Activated T-cell treated with anti-CD3 and anti-CD28 coated beads for 4 hours (primary cell): ENCODE measurements at regions not wholly inside any gene's neighbourhood (a gene's known extent, or its start where the extent isn't known, plus 50 kb on each side); places are given as distances from the start of the nearest gene placed in this dataset.
"Not testable (repeated sequence)": the region's sequence is repeated elsewhere in the genome, so short reads cannot be mapped to it uniquely, and the experiment has no call there.

ENCODE experiments used
- DNase-seq: peaks from one replicate; pipeline ENCODE4 v3.0.0-alpha.2; 2020

DNA sequence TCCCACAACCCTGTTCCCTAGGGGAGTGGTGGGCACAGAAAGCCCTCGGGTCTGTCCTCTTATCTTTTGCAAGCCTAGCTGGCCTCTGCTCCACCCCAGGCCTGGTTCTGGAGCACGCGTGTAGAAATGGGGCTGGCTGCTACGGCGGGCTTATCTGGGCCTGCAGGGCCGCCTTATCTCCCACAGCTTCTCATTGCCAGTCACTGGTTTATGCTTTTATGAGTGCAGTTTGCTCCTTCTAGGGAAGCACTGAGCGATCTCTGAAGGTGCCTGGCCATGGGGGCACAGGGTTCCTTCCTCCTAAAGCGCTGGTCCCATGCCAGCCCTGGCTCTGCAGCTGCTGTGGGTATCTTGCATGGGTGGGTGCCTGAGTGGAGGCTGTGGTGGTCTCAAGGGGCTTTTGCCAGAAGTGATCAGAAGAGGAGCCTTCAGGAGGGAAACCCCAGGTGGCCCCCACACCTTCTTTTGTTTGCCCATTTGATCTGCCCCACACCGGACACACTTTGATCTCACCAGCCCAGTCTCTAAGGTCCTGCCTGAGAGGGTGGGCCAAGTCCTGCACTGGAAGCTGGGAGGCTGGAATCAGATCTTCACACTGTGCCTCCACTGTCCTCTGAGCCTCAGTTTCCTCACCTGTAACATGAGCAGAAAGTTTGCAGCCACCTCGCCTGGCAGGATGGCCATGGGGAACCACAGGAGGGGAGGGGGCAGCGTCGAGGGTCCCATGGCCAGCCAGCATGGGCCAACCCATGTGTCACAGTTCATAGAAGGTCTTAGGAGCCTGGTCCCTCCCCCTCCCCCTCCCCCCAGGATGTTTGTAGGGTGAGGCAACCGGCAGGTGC lies 86.6 kb upstream of the FGF3 start:
- no peak for DNase-seq

DNA sequence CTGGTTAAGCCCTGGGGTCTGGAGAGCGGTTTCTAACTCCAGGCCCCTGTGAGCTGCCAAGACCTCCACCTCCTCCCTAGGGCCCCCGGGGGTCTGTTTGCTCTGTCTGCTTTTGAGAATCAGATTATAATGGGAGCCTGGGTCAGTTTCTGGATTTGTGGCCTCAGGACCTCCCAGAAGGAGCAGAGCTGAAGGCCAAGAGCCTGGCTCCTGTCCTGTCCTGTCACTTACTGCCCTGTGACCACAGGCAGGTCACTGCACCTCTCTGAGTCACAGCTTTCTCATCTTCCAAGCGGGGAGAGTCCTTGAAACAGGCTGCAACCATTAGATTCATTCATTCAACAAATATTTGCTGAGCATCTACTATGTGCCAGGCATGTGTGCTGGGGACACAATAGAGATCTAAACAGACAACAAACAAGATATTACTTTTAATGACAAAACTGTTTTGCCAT lies 87.3 kb upstream of the FGF3 start:
- no peak for DNase-seq

DNA sequence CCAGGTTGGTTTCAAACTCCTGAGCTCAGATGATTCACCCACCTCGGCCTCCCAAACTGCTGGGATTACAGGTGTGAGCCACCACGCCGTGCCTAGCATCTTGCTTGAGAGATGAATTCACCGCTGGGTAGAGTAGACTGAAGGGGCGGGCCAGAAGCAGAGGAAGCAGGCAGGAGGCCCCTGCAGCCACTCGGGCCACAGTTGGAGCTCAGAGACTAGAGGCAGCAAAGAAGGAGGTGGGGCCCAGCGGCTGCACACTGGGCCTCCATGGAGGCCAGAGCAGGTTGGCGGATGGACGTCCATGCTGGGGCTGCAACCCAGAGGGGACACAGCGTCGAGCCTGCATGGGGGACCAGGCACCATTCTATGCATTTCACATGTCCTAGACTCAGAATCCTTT lies 88.4 kb upstream of the FGF3 start:
- DNase-seq = no peak

DNA sequence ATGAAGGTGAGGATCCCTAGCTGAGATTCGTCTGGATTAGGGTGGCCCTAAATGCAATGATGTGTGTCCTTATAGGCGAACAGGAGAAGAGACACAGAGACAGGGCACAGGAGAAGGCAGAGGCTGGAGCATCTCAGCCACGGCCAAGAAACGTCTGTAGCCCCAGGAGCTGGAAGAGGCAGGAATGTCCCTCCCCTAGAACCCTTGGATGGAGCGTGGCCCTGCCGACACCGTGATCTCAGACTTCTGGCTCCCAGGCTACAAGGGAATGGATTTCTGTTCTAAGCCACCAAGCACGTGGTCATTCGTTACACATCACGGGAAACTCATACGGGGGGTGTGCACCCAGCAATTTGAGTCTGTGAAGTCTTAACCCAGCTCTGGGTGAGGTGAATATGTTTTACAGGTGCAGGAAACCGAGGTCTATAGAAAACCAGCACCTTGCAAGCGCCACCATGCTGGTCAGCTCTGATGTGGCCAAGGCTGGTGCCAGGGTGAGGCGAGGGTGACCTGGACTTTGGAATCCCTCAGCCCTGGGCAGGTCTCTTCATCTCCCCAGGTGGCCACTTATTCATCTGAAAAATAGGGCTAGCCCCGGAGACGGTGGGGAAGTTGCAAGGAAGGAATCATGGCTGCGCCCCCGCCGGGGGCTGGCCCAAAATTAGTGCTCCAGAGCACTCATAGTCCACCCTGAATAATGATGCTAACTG lies 89.5 kb upstream of the FGF3 start:
- DNase-seq = no peak

DNA sequence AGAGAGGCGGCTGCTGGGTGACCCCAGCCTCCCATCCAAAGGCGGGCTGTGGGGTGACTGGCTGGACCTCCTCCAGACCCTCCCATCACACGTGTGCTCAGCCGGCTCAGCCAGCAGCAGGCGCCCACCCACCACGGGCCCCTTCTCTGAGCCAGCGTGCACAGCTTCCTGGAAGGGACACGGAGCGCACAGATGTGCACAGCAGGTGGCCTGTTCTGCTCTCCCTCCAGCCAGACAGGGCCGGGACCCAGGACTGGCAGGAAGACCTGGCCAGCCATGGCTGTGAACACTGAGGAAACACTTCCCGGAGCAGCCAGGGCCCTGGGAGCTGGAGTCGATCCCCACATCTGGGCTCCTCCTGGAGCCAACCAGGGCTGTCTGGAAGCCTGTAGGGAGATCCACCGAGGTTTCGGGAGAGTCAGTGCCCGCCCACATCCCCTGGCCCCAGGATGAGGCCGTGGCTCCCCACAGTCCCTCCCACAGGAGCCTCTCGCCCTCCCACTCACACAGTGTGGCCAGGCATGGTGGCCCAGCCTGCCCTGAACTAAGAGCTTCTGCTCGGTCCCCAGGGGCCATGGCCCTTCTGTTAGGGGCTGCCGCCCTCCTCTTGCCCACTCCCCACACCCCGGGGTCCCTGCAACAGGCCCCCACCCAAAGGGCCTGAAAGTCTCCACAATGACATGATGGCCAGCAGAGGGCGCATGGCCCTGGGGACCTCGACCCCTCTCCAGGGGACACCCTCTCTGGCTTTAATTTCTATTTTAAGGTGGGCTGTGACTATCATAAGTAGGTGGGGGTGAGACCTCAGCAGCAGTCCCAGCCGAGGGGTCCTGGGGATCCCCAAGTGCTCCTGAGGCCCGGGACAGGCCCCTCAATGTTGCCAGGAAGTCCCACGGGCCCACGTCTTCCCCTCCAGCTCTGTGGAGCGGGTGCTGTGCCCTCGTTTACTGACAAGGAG lies 90.6 kb upstream of the FGF3 start:
- DNase-seq = no peak

DNA sequence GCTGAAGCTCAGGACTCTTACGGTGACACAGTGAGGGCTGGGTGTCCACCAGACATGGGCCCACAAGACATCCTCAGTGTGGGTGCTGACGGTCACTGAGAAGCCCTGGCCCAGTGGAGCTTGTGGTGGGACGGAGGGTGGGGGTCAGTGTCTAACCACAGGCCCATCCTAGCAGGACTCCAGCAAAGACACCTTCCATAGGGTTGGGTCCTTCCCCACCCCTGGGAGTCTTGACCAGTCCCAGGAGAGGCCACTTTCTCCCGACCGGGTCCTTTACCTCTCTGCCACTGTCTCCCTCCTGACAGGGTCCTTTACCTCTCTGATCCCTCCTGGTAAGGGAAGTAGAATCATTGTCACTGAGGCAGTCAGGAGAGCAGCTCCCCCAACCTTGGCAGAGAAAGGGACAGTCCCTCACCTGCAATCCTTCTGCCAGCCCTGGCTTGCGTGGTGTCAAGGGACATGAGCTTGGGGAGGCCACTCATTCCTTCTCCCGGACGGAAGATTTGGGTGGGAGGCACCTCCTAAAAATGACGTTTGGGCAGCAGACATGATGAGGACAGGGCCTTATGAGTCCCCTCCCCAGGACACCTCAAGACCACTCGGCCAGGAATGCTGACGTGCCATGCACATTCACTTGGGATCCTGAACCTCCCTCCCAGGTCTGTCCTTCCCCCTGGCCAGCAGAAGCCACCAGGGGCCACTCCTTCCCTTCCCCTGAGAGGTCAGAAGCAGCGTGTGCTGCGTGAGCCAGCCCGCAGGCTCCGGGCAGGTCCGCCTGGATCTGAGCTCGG lies 91.5 kb upstream of the FGF3 start:
- DNase-seq = no peak

DNA sequence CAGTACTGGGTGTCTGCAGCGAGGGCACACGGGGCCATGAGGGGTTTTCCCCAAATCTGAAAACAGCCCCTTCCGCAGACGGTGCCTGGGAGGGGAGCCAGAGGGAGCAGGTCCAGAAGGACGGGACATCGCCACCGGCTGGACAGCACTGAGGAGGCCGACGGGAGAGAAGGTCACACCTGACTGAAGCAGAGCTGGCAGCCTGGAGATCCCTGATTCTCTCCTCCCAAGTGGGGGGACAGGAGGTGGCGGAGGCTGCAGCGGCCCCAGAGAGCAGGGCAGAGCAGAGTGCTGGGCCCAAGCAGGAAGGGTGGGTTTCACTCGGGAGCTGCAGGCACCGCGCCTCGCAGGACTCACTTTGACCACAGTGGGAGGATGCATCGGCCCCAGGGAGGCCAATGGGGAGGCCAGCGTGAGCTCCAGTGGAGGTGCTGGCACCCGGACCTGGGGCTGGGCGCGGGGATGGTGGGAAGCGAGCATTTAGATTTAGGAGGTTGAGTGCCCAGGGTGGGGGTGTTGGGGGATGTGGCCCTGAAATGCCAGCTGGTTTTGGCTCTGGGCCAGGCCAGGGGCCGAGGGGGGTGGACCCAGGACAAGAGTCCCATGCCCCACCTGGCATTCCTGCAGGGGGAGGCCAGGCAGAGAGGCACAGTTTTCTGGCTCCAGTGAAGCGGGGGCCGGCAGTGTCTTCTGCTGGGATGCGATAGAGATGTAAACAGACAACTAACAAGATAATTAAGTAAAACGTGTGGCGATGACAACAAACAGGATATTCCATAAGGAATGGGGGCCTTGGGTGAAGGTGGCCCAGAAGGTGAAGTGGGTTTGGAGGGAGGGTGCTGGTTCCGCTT lies 92.3 kb upstream of the FGF3 start:
- no peak for DNase-seq

DNA sequence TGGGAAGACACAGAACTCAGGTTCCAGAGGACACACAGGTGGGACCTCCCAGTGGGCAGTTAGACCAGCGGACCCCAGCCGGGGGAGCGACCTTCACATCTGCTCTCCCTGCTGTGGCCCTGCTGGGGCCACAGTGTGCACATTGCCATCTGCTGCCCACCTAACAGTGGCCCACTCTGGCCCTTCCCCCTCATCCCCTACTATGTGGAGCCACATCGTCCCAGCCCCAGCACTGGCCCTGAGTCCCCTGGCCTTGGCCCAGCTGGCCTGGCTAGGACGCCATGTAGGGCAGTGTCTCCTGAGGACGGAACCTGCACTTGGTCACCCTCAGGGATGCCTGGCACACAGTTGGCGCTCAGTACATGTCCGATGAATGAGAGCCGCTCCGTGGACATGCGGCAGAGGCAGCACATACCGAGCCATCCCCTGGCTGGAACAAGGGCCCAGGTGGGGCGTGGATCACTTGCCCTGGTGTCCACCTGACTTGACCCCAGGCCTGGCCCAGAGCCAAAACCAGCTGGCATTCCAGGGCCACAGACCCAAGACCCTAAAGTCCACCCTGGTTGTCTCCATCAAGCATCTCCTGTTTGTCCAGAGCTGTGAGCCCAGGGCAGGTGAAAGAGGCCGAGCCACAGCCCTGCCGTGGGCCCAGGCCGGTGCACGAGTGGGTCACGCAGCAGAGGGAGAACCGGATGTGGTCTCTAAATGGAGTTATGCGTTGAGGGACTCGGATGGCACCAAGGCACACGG lies 93.1 kb upstream of the FGF3 start:
- DNase-seq = no peak

DNA sequence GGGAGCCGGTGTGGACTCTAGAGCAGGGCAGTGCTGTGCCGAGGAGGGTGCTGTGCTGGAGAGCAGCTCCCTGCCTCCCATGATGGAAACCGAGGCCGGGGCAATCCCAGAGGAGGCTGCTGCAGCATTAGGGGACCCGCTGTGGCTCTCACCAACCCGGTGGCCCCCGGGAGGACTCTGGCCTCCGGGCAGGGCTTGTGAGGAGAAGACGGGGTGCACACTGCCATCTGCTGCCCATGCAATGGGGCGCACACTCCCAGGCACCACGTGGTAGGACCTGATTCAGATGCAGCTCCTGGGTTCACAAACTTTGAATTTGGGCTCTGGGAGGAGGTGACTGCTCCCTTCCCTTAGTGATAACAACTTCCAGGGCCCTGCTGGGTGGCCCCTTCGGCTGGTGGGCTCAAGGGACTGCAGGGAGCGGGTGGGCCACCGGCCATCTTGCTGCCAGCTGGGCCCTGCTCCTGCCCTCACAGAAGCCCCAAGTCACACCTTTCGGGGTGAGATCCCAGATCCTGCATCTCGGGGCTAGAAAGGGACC lies 93.8 kb upstream of the FGF3 start:
- no peak for DNase-seq

DNA sequence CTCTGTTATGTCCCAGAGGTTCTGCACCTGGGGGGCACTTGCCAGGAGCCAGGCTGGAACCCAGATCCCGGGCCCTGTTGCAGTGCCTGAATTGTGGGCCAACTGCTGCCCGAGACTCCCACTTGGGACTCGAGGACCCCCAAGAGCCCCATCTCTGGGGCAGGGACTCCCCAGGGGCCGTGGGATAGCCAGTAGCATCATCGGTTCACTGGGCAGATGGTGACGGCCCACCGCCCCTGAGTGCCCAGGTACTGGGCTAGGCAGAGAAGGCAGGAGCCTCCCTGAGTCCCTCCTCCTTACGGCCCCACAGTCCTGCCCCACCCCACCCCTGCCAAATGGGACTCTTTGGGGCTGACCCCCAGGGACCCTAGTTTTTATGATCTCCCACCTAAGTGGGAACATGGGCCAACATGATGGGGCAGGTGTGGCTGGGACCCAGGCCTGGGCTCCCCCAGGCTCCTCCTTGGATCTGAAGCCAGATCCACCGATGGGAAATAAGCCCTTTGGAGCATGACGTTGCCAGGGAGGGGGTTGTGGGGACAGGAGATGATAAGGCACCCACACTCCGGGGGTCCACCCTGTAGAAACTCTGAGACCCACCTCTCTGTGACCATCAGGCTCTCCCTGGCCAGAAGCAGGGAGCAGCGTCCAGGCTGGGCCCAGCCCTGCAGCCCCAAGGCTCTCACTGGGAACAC lies 94.5 kb upstream of the FGF3 start:
- no peak for DNase-seq

DNA sequence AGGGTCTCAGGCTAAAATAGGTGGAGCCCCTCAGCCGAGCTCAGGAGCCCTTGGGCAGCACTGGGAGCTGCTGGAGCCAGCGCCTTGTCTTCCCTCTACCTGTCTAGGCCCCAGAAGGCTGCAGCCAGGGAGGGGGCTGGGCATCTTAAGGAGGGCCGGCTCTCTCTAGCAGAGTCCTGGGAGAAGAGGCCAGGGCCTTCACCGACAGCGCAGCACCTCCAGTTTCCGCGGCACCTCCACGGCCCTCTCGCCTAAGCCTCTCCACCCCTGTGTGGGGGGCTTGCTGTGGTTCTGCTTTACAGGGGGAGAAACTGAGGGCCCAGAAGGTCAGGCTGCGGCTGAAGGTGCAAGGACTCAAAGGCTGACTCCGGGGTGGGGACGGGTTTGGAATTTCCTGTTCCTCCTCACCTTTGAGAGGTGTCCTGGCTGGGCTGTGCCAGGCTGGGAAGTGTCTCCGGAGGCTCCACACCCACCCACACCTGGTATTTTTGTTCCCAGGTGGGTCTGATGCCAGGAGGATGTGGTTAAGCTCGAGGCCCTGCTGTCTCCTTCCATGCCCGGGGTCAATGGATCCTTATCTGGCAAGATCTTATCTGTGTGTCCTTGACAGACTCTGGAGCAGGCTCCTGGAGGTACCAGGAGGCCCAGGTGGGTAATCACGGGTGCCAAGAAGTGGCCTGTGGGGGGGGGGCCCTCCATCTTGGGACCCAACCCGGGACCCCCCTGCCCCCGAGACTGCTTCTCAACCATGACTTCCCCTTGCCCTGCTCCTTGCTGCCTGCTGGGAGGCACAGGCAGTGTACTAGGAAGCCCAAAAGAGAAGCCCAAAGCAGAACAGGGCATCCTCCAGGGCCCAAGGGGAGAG lies 95.3 kb upstream of the FGF3 start:
- DNase-seq = no peak

DNA sequence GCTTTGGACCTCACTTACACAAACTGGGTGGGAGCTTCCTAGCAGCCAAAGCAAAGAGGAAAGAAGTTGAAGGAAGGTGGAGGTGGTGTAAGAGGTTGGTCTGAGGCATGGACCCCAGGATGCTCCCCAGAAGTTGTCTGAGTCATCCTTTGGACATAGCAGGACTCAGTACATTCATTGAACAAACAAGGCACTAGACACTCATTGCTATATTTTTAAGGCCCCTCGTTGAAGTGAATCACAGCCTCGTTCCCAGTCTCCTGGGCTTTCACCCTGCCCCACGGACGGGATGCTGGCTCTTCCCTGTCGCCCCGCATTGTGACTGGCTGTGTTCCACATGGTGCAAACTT lies 95.9 kb upstream of the FGF3 start:
- DNase-seq = no peak

DNA sequence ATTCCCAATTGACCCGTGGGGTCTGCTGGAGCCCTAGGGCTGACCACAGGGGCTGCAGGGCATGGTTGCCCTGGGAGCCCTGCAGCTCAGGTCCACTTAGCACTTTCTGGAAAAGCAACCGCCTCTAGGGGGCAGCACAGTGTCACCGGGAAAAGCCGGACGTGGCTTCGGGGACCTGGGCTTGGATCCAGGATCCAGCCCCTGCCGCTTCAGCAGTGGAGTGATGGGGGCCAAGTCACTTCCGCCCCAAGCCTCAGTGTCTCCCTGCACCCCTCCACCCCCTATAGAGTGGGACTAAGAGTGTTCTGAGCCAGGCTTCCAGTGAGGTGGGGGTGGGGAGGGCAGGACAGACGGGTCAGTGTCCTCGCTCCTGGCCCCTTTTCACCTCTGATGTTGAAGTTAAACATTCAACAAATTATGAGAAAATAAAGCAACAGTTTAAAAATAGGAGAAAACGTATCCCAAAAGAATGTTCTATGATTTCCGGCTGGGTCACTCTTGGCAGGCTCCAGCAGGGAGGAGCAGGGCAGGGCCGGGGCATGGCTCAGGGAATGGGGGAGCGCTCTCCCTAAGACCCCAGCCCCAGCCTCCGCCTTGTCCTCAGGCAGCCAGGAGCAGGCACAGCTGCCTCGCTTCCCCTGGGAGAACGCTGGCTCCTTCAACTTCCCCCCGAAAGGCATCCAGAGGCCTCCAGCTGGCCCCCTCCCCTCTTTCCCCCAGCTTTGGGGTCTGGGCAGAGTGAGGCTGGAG lies 96.5 kb upstream of the FGF3 start:
- DNase-seq = no peak

DNA sequence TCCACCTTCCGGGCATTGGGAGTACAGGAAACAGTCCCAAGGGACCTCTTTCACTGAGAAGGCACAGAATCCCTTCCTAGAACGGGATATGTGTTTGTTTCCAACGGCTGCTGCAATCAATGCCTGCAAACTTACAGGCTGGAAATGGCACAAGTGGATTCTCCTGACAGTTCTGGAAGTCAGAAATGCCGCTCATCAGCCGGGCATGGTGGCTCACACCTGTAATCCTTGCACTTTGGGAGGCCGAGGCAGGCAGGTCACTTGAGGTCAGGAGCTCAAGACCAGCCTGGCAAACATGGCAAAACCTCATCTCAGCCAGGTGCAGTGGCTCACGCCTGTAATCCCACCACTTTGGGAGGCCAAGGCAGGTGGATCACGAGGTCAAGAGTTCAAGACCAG lies 97.0 kb upstream of the FGF3 start:
- DNase-seq = not testable (repeated sequence)

DNA sequence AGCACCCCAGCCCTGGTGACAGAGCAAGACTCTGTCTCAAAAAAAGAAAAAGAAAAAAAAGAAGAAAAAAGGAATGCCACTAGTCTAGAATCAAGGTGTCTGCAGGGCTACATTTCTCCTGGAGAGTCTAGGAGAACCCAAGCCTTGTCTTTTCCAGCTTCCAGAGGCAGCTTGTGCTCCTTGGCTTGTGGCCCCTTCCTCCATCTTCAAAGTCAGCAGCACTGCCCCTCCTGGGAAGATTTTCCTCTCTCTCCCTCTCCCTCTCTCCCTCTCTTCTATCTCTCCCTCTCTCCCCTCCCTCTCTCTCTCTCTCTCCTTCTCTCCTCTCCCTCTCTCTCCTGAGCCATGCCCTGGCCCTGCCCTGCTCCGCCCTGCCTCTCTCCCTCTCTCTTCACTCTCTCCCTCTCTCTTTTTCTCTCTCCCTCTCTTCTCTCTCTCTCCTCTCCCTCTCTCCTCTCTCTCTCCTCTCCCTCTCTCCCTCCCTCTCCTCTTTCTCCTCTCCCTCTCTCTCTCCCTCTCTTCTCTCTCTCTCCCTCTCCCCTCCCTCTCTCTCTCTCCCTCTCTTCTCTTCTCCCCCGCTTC lies 97.7 kb upstream of the FGF3 start:
- no peak for DNase-seq

DNA sequence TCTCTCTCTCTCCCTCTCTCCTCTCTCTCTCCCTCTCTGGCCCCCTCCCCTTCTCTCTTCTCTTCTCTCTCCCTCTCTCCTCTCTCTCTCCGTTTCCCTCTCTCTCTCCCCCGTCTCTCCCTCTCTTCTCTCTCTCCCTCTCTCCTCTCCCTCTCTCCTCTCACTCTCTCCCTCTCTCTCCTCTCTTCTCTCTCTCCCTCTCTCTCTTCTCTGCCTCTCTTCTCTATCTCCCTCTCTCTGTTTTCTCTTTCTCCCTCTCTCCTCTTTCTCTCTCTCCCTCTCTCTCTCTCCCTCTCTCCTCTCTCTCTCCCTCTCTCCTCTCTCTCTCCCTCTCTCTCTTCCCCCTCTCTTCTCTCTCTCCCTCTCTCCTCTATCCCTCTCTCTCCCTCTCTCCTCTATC lies 98.3 kb upstream of the FGF3 start:
- no peak for DNase-seq

DNA sequence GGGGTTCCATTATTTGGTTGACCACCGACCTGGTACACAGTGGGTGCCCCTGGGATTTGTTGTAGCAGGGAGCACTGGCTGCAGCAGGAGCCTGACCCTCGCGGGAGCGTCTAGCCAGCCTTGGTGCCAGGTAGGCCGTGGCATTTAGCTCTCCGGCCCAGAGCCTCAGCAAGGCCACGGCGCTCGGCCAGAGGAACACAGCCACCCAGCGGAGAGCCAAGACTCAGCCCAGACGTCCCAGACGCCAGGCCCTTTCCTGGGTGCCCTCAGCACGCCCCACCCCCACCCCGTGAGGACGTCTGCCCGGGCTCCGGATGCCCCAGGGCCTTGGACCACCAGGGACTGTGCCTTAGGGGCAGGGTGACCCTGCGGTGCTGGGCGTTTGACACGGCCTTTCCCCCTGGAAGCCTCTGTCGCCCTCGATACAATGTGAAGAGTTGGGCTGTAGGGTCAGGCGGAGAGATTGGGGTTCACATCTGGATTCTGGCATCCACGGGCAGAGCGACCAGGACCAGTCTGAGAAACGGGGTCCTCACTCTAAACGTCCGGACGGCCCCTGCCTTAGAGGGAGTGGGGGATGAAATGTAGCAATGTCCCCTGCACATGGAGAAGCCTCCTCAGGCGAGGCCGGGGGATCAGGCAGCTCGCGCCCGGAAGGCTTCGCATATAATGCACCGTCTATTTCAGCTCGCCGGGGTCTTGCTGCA lies 99.2 kb upstream of the FGF3 start:
- no peak for DNase-seq
